ENCODE measurements at regions not wholly inside any gene's neighbourhood (a gene's known extent, or its start where the extent isn't known, plus 50 kb on each side); places are given as distances from the start of the nearest gene placed in this dataset.

- Mint-ChIP-seq H3K36me3 (ENCODE audit: low read depth) (no peaks in the 10 kb centered on the region), H3K4me1 (no peaks in the 10 kb centered on the region), H3K27ac (no peak overlapping the region), H3K27me3 (no peaks in the 10 kb centered on the region), H3K9me3 (ENCODE audit: low read depth) (peaks cover 13% of the 10 kb centered on the region), H3K4me3 (no peak overlapping the region)
- no peak for DNase-seq
- ChIA-PET CTCF (interaction anchor here (0.7 kb wide), 1 partner anchor 130 kb away, joined by 3 read pairs; no protein-coding TSS in a partner anchor), POLR2A (no interaction called here)
- no peak for ATAC-seq
- intact Hi-C loops (cut with DNase I, micrococcal nuclease): no loop called here
These were observed 1480.8 kb downstream of the TECRL start for GRCh38 chr4:62928483-62928882.

GRCh38 chr4:62927574-62927973, 1481.7 kb downstream of the TECRL start:
- Mint-ChIP-seq H3K36me3 (ENCODE audit: low read depth) (no peaks in the 10 kb centered on the region), H3K27ac (no peak overlapping the region), H3K27me3 (no peaks in the 10 kb centered on the region), H3K9me3 (ENCODE audit: low read depth) (peaks cover 15% of the 10 kb centered on the region), H3K4me1 (no peaks in the 10 kb centered on the region), H3K4me3 (no peak overlapping the region)
- ATAC-seq (no peak), DNase-seq (no peak)
- ChIA-PET CTCF (no interaction called here), POLR2A (no interaction called here)
- intact Hi-C loops (cut with DNase I, micrococcal nuclease): no loop called here

GRCh38 chr4:62923783-62924182, 1485.5 kb downstream of the TECRL start:
- ATAC-seq (no peak), DNase-seq (no peak)
- H3K27ac Mint-ChIP-seq: no peak overlapping the region
- H3K9me3 Mint-ChIP-seq (ENCODE audit: low read depth): peaks cover 4% of the 10 kb centered on the region
- H3K4me1 Mint-ChIP-seq: no peaks in the 10 kb centered on the region
- intact Hi-C loops (cut with DNase I, micrococcal nuclease): no loop called here
- POLR2A ChIA-PET: no interaction called here
- H3K36me3 Mint-ChIP-seq (ENCODE audit: low read depth): no peaks in the 10 kb centered on the region
- CTCF ChIA-PET: no interaction called here
- H3K4me3 Mint-ChIP-seq: no peak overlapping the region
- no peaks in the 10 kb centered on the region for H3K27me3 Mint-ChIP-seq

DNA sequence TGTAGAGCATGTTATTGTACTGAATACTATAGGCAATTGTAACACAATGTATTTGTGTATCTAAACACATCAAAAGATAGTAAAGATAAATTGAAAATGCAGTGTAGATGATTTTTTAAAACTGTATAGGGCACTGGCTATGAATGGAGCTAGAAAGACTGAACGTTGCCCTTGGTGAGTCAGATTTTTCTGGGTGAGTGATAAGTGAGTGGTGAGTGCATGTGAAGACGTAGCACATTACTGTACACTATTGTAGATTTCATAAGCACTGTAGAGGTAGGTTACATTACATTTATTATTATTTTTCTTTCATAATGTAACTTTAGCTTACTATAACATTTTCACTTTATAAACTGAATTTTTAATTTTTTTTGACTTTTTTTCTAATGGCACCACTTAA, 1491.6 kb downstream of the TECRL start:
- POLR2A ChIA-PET: no interaction called here
- no peak for DNase-seq
- H3K36me3 Mint-ChIP-seq (ENCODE audit: low read depth): no peaks in the 10 kb centered on the region
- CTCF ChIA-PET: no interaction called here
- no peak overlapping the region for H3K4me3 Mint-ChIP-seq
- H3K27me3 Mint-ChIP-seq: no peaks in the 10 kb centered on the region
- ATAC-seq: no peak
- no peak overlapping the region for H3K27ac Mint-ChIP-seq
- intact Hi-C loops (cut with DNase I, micrococcal nuclease): no loop called here
- H3K4me1 Mint-ChIP-seq: no peaks in the 10 kb centered on the region
- H3K9me3 Mint-ChIP-seq (ENCODE audit: low read depth): peaks cover 2% of the 10 kb centered on the region

GRCh38 chr4:62914758-62915157, 1494.5 kb downstream of the TECRL start:
- POLR2A ChIA-PET: no interaction called here
- DNase-seq (no peak), ATAC-seq (no peak)
- Mint-ChIP-seq H3K4me3 (no peak overlapping the region), H3K27me3 (no peaks in the 10 kb centered on the region), H3K36me3 (ENCODE audit: low read depth) (no peaks in the 10 kb centered on the region), H3K9me3 (ENCODE audit: low read depth) (peaks cover 5% of the 10 kb centered on the region), H3K4me1 (no peaks in the 10 kb centered on the region), H3K27ac (no peak overlapping the region)
- intact Hi-C loops (cut with DNase I, micrococcal nuclease): no loop called here
- CTCF ChIA-PET: no interaction called here

DNA sequence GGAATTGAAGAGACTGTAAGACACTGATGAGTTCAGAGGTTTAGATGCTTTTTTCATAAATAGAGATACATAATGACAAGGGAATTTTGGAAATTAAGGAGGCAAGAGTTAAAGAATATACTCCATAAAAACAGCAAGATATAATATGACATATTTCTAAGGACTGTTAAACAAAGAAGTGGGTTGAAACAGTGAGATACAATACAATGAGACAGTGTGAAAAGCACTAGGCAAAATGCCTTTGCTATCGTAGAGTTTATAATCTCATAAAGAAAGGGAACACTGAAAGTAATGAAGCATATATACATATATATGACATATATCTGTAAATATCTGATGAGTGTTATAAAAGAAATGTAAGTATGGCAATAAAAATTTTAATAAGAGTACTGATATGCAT, 1496.2 kb downstream of the TECRL start:
- Mint-ChIP-seq H3K4me3 (no peak overlapping the region), H3K27ac (no peak overlapping the region), H3K36me3 (ENCODE audit: low read depth) (no peaks in the 10 kb centered on the region), H3K4me1 (no peaks in the 10 kb centered on the region), H3K27me3 (no peaks in the 10 kb centered on the region), H3K9me3 (ENCODE audit: low read depth) (peaks cover 7% of the 10 kb centered on the region)
- CTCF ChIA-PET: no interaction called here
- intact Hi-C loops (cut with DNase I, micrococcal nuclease): no loop called here
- DNase-seq (no peak), ATAC-seq (no peak)
- POLR2A ChIA-PET: no interaction called here

- POLR2A ChIA-PET: no interaction called here
- CTCF ChIA-PET: no interaction called here
- Mint-ChIP-seq H3K27me3 (no peaks in the 10 kb centered on the region), H3K36me3 (ENCODE audit: low read depth) (no peaks in the 10 kb centered on the region), H3K4me1 (no peaks in the 10 kb centered on the region), H3K4me3 (no peak overlapping the region), H3K9me3 (ENCODE audit: low read depth) (peaks cover 7% of the 10 kb centered on the region), H3K27ac (no peak overlapping the region)
- ATAC-seq (no peak), DNase-seq (no peak)
- intact Hi-C loops (cut with DNase I, micrococcal nuclease): no loop called here
These were observed 1496.7 kb downstream of the TECRL start for GRCh38 chr4:62912531-62912930.

GRCh38 chr4:62909238-62909637, 1500.0 kb downstream of the TECRL start:
- DNase-seq: no peak
- Mint-ChIP-seq H3K4me3 (no peak overlapping the region), H3K4me1 (no peaks in the 10 kb centered on the region), H3K27ac (no peak overlapping the region), H3K9me3 (ENCODE audit: low read depth) (peaks cover 9% of the 10 kb centered on the region), H3K27me3 (no peaks in the 10 kb centered on the region), H3K36me3 (ENCODE audit: low read depth) (no peaks in the 10 kb centered on the region)
- intact Hi-C loops (cut with DNase I, micrococcal nuclease): no loop called here
- POLR2A ChIA-PET: no interaction called here
- no peak for ATAC-seq
- CTCF ChIA-PET: no interaction called here

GRCh38 chr4:62901101-62901500, 1508.1 kb downstream of the TECRL start:
- peaks cover 9% of the 10 kb centered on the region for H3K9me3 Mint-ChIP-seq (ENCODE audit: low read depth)
- H3K36me3 Mint-ChIP-seq (ENCODE audit: low read depth): no peaks in the 10 kb centered on the region

GRCh38 chr4:62899646-62900364, 1509.4 kb downstream of the TECRL start:
- Mint-ChIP-seq H3K4me1 (no peaks in the 10 kb centered on the region), H3K36me3 (ENCODE audit: low read depth) (no peaks in the 10 kb centered on the region), H3K27me3 (no peaks in the 10 kb centered on the region), H3K4me3 (no peak overlapping the region), H3K9me3 (ENCODE audit: low read depth) (peaks cover 7% of the 10 kb centered on the region), H3K27ac (no peak overlapping the region)
- POLR2A ChIA-PET: no interaction called here
- no peak for ATAC-seq
- CTCF ChIA-PET: no interaction called here
- intact Hi-C loops (cut with DNase I, micrococcal nuclease): no loop called here
- no peak for DNase-seq

More at GRCh38 chr4:62901101-62901500, 1508.1 kb downstream of the TECRL start:
- ATAC-seq (no peak), DNase-seq (no peak)
- CTCF ChIA-PET: no interaction called here
- Mint-ChIP-seq H3K27me3 (no peaks in the 10 kb centered on the region), H3K4me3 (no peak overlapping the region), H3K27ac (no peak overlapping the region), H3K4me1 (no peaks in the 10 kb centered on the region)
- intact Hi-C loops (cut with DNase I, micrococcal nuclease): no loop called here
- POLR2A ChIA-PET: no interaction called here

- Mint-ChIP-seq H3K36me3 (ENCODE audit: low read depth) (no peaks in the 10 kb centered on the region), H3K4me3 (no peak overlapping the region), H3K4me1 (no peaks in the 10 kb centered on the region), H3K9me3 (ENCODE audit: low read depth) (peaks cover 8% of the 10 kb centered on the region), H3K27me3 (no peaks in the 10 kb centered on the region), H3K27ac (no peak overlapping the region)
- ATAC-seq (no peak), DNase-seq (no peak)
- ChIA-PET POLR2A (no interaction called here), CTCF (interaction anchor here (1.3 kb wide), 1 partner anchor 10 kb away, joined by 3 read pairs; no protein-coding TSS in a partner anchor)
- intact Hi-C loops (cut with DNase I, micrococcal nuclease): no loop called here
These were observed 1511.1 kb downstream of the TECRL start for GRCh38 chr4:62898115-62898514.

- intact Hi-C loops (cut with DNase I, micrococcal nuclease): no loop called here
- CTCF ChIA-PET: no interaction called here
- Mint-ChIP-seq H3K36me3 (ENCODE audit: low read depth) (no peaks in the 10 kb centered on the region), H3K27me3 (no peaks in the 10 kb centered on the region), H3K9me3 (ENCODE audit: low read depth) (peaks cover 4% of the 10 kb centered on the region), H3K4me1 (no peaks in the 10 kb centered on the region), H3K4me3 (no peak overlapping the region), H3K27ac (no peak overlapping the region)
- DNase-seq (no peak), ATAC-seq (no peak)
- POLR2A ChIA-PET: no interaction called here
These were observed 1512.5 kb downstream of the TECRL start for GRCh38 chr4:62896721-62897120.

DNA sequence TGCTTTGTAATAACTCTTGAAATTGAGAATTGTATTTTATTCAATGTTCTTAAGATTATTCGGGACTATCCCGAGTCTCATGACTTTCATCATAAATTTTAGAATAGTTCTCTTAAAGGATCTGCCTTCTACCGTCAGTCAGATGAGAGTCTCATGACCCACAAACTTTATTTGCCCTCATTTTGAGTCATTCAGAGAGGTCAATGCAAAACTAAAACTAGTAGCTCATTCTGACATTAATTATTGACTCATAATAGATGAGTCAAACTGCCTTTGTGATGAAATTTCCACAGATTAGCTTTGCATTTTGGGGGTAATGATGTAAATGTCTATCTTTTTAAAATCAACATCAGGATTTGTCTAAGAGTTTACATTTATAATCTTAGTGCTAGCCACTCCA, 1527.3 kb downstream of the TECRL start:
- intact Hi-C loops (cut with DNase I, micrococcal nuclease): no loop called here
- H3K4me3 Mint-ChIP-seq: no peak overlapping the region
- H3K27ac Mint-ChIP-seq: no peak overlapping the region
- H3K4me1 Mint-ChIP-seq: no peaks in the 10 kb centered on the region
- H3K9me3 Mint-ChIP-seq (ENCODE audit: low read depth): peaks cover 11% of the 10 kb centered on the region
- ATAC-seq: no peak
- H3K27me3 Mint-ChIP-seq: no peaks in the 10 kb centered on the region
- DNase-seq: no peak
- CTCF ChIA-PET: no interaction called here
- POLR2A ChIA-PET: no interaction called here
- no peaks in the 10 kb centered on the region for H3K36me3 Mint-ChIP-seq (ENCODE audit: low read depth)

Measured in activated CD4-positive, alpha-beta T cell treated with anti-CD3 and anti-CD28 coated beads for 36 hours (primary cell).